COLO668 (cell line): ENCODE measurements at regions not wholly inside any gene's neighbourhood (a gene's known extent, or its start where the extent isn't known, plus 50 kb on each side); places are given as distances from the start of the nearest gene placed in this dataset.
"Not testable (repeated sequence)": the region's sequence is repeated elsewhere in the genome, so short reads cannot be mapped to it uniquely, and the experiment has no call there.

ENCODE experiments used
- DNase-seq: peaks from one replicate; lab custom pipeline; 2025; ENCODE audit not compliant: unreplicated experiment; lab: John Stamatoyannopoulos, UW

GRCh38 chr13:103517066-103517767 is 451.0 kb upstream of the SLC10A2 start:
- no peak for DNase-seq

GRCh38 chr13:103516015-103516795 is 450.0 kb upstream of the SLC10A2 start:
- no peak for DNase-seq

GRCh38 chr13:103515410-103515809 is 449.2 kb upstream of the SLC10A2 start:
- no peak for DNase-seq

- DNase-seq = no peak
Measured at GRCh38 chr13:103514619-103515018, 448.4 kb upstream of the SLC10A2 start.

- no peak for DNase-seq
Measured at GRCh38 chr13:103514188-103514587, 448.0 kb upstream of the SLC10A2 start.

- no peak for DNase-seq
Measured at GRCh38 chr13:103510007-103510535, 443.9 kb upstream of the SLC10A2 start.

- no peak for DNase-seq
Measured at GRCh38 chr13:103497404-103497803, 431.2 kb upstream of the SLC10A2 start.

- DNase-seq = no peak
Measured at GRCh38 chr13:103487841-103488240, 421.6 kb upstream of the SLC10A2 start.

GRCh38 chr13:103473081-103473480 is 406.9 kb upstream of the SLC10A2 start:
- DNase-seq = no peak

GRCh38 chr13:103471896-103472295 is 405.7 kb upstream of the SLC10A2 start:
- no peak for DNase-seq

GRCh38 chr13:103469771-103470170 is 403.6 kb upstream of the SLC10A2 start:
- DNase-seq = no peak

GRCh38 chr13:103466761-103467160 is 400.5 kb upstream of the SLC10A2 start:
- DNase-seq = no peak

- DNase-seq = not testable (repeated sequence)
Measured at GRCh38 chr13:103460246-103460645, 394.0 kb upstream of the SLC10A2 start.

GRCh38 chr13:103457050-103457449 is 390.8 kb upstream of the SLC10A2 start:
- not testable (repeated sequence) for DNase-seq

GRCh38 chr13:103451656-103452055 is 385.4 kb upstream of the SLC10A2 start:
- peak; percentile 74 for DNase-seq

- no peak for DNase-seq
Measured at GRCh38 chr13:103443604-103444003, 377.4 kb upstream of the SLC10A2 start.

GRCh38 chr13:103437651-103438050 is 371.4 kb upstream of the SLC10A2 start:
- DNase-seq = no peak

GRCh38 chr13:103436057-103436654 is 369.9 kb upstream of the SLC10A2 start:
- DNase-seq = no peak

- no peak for DNase-seq
Measured at GRCh38 chr13:103431856-103432255, 365.6 kb upstream of the SLC10A2 start.

- no peak for DNase-seq
Measured at GRCh38 chr13:103430368-103430767, 364.2 kb upstream of the SLC10A2 start.

- DNase-seq = peak; percentile 53
Measured at GRCh38 chr13:103410002-103410401, 343.8 kb upstream of the SLC10A2 start.

GRCh38 chr13:103406967-103407366 is 340.8 kb upstream of the SLC10A2 start:
- no peak for DNase-seq
